ENCODE measurements at regions not wholly inside any gene's neighbourhood (a gene's known extent, or its start where the extent isn't known, plus 50 kb on each side); places are given as distances from the start of the nearest gene placed in this dataset.
"Not testable (repeated sequence)": the region's sequence is repeated elsewhere in the genome, so short reads cannot be mapped to it uniquely, and the experiment has no call there.

DNA sequence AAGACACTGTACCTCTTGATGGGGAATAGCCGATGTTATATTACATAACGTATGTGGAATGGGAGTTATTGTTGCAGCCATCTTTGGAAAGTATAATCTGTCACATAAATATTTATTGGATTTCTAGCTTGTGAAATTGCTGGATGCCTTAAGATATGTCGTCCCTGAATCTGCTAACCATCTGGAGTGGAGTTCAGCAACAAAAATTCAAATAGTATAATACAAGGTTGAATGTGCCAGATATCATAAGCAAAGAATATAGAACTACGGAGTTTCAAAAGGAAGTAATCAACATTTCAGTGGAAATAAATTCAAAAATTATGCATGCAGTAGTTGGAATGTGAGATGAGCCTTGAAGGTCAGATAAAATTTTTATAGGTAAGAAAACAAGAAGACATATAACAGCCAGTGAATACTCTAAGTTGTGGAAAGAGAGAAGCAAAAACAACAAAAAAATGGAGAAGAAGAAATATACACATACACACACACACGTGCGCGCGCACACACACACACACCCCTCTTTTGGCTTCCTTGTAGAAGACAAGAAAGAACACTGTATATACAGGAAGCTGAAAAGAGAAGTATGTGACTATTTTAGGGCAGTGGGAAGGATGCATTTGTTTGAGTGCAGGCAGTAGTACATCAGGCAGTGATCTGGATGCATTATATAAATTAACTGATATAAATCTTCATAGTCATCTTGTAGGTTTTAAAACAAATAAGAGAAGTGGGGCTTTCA, 516.7 kb downstream of the KCNT2 start:
- DNase-seq = no peak

DNA sequence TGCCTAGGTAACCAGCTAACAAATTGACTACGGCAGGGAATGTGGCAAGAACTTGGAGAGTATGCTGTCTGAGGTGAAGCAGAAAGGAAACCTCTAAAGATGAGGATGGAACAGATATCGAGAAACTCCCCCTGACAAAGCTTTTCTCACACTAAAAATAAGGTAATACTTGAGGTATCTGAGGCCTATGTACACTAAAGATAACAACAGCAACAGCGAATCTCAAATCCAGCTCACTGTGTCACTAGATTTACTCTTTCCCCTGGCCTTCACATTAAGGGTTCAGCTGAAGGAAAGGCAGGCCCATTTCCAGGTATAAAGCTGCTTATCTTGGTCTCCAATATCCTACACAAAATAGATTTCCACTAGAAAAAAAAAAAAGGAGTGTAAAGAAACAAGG, 518.0 kb downstream of the KCNT2 start:
- DNase-seq = no peak

GRCh38 chr1:196088541-196088940, 519.7 kb downstream of the KCNT2 start:
- DNase-seq = no peak

DNA sequence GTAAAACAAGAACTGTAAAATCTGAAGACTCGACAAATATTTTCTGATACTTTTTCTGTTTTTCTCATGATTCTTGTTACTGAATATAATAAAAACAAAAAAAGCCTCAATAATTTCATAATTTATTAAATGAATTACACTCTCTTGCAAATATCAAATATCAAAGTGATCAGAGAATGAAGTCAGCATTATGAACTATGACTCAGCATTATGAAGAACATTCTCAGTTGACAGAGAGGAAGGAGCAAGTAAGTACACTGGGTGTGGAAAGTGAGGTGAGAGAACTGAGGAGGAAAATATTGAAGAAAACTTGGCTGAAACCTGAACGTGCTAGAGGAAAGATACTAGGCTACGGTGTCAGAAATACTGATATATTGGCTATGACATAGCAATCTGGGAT, 529.5 kb downstream of the KCNT2 start:
- DNase-seq = no peak

DNA sequence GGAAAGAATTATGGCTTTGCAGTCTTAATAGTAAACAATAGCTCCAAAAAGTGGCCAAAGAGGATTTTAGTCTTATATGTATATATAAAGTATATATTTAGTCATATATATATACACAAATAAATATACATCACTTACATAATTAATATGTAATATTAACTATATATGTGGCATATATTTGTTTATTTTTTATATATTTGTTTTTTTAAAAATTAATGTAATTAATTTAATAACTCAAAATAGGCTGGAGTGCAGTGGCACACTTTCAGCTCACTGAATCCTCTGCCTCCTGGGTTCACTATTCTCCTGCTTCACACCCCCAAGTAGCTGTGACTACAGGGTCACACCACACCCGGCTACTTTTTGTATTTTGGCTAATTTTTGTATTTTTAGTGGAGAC, 532.6 kb downstream of the KCNT2 start:
- DNase-seq = no peak

GRCh38 chr1:196074182-196074581, 534.1 kb downstream of the KCNT2 start:
- no peak for DNase-seq

- no peak for DNase-seq
These were observed 536.8 kb downstream of the KCNT2 start for GRCh38 chr1:196071447-196071846.

DNA sequence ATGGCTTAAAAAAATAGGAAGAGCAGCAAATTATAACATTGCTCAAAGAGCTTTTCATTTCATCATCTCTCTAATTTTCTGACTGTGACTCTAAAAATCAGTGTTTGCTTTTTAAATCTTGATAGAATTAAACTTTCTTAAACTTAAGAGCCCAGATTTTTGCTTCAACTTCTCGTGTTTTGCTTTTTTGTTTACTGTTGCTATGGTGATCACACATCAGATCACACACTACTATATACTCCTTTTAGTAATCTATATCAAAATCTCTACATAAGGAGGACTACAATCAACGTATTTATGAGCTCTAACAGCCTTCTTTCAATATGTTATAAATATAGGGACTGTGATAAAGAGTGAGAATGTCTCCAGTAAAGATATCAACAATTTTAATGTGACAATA, 537.3 kb downstream of the KCNT2 start:
- no peak for DNase-seq

GRCh38 chr1:196063952-196064351, 544.3 kb downstream of the KCNT2 start:
- no peak for DNase-seq

GRCh38 chr1:196063294-196063693, 544.9 kb downstream of the KCNT2 start:
- DNase-seq = no peak

GRCh38 chr1:196060539-196060938, 547.7 kb downstream of the KCNT2 start:
- DNase-seq = no peak

DNA sequence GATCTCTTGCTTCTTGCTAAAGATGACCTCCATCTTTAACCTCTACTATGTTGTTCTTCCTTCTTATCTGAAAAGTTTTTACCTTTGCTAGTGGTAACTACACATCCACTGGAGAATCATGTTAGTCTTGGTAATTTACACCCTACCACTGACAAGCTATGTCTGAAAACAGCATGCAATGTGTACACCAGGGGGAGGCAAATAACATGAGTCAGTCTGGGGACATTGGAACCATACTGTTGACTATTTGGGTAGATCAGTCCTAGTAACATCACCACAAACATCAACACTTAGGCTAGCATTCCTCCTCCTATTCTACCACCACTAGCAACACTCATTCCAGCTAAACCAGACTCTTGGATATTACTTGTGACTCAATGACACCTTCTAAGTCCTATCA, 549.0 kb downstream of the KCNT2 start:
- no peak for DNase-seq

DNA sequence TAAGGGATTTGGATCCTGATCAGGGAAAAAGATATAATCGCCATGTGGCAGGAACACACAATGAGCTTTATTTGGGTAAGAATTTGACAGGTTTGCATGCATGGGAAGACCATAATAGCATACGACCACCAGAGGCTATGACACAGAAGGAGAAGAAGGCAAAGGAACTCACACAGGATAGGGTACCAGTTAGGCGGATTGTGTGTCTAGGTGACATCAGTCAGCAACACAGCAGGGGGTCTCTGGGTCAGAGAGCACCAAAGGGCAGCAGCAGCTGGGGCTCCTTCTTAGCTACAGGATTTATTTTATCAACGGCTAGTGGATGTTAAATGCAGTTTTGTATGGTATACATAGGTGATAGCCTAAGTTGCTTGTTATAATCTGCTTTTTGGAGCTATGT, 551.3 kb downstream of the KCNT2 start:
- no peak for DNase-seq

DNA sequence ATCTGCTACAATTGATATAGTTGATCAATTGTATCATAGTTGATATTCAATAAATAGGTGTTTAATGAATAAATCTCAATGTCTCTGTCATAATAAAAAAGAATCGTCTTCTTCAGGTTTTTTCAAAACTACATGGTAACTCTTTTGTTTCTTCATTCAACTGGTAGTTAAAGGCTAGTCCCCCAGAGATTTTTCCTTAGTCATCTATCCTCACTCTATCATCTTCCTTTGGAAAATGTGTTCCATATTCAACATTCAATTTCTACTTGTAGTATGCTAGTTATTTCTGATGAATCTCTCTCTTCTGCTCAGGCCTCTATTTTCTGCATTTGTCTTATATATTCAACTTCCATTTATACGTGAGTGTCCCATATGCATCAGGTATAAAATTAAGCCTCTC, 558.8 kb downstream of the KCNT2 start:
- DNase-seq = no peak

DNA sequence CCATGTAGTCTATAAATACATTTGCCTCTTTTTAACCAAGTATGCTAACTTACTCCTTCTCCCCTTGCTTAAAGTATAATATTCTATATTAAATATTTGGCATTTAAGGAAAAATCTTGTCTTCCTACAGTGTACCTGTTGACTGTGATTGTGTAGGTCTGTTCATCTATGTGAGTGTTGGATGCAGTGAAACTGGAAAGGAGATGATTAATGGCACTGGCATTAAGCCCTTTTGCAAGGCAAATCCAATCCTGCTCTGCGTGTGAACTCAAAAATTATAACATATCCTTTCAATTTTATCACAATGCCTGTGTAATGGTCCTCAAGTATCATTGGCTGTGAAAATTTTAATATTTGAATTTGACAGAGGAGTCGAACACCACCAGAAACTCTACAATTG, 565.0 kb downstream of the KCNT2 start:
- DNase-seq = no peak

- no peak for DNase-seq
These were observed 574.0 kb downstream of the KCNT2 start for GRCh38 chr1:196034080-196034706.

- not testable (repeated sequence) for DNase-seq
These were observed 576.9 kb downstream of the KCNT2 start for GRCh38 chr1:196031387-196031786.

DNA sequence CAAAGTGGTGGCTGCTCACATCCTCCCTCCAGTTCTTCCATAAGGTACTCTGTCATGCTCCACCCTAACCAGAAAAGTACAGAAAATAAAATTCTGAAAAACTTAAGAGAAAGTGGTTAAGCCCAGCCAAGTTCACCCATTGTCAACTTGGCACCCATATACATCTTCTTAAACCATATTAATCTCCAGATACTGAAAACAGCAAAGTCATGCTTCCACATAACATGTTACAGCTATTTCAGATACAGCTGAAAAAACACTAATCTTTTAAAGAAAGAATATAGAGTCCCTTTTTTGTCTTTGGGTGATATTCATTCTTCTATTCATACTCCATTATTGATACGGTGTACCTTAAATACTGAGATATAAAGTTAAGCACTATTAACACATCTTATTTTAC, 577.8 kb downstream of the KCNT2 start:
- no peak for DNase-seq

DNA sequence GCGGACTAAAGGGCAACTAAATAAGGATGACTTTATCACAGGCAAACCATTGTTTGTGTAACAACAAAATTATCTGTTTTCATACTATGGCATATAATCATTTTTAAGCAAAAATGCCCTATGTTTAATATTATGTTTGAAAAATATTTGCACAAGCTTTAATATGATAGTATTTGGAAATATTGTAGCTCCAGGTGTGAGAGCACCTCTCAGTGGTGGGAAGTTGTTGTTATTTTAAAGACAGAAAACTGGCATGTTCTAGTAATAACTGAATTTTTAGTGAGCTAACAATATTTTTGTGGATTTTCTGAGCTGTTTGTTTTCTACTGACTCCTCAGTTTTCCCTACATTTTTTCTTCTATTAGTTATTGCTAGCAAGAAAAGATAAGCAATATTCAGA, 578.8 kb downstream of the KCNT2 start:
- DNase-seq = no peak

- no peak for DNase-seq
These were observed 581.1 kb downstream of the KCNT2 start for GRCh38 chr1:196027127-196027526.

GRCh38 chr1:196021174-196021573, 587.1 kb downstream of the KCNT2 start:
- DNase-seq = not testable (repeated sequence)

GRCh38 chr1:196009362-196009761, 598.9 kb downstream of the KCNT2 start:
- no peak for DNase-seq

DNA sequence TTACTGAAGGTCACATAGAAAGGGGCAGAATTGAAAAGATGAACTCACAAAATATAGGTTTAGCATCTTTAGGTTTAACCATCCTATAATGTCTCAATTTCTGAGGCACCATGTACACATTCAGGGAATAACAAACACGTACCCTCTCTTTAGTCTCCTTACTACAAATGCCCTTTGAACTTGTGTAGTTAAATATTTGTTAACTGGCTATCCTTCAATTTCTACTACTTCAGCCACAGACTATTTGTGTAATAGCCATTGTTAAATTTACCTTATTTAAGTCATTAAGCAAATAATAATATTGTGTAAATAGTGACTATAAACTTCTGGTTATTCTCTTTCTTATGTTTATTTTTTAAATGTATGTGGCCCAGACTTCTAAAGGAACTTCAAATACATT, 600.5 kb downstream of the KCNT2 start:
- DNase-seq = no peak
